GM18861 (cell line): ENCODE measurements at regions not wholly inside any gene's neighbourhood (a gene's known extent, or its start where the extent isn't known, plus 50 kb on each side); places are given as distances from the start of the nearest gene placed in this dataset.

Experiments used
- ATAC-seq: cut with Tn5 transposase; IDR thresholded peaks from one replicate; pipeline ENCODE4 v1.9.1; 2021; ENCODE audit not compliant: unreplicated experiment

GRCh38 chr13:44237276-44237767 is 136.3 kb upstream of the SERP2 start:
- ATAC-seq, result peak; percentile 40

GRCh38 chr13:44237881-44238421 is 135.7 kb upstream of the SERP2 start:
- no peak for ATAC-seq

- ATAC-seq, result no peak
Measured at GRCh38 chr13:44240611-44241145, 132.9 kb upstream of the SERP2 start.

GRCh38 chr13:44241638-44242037 is 132.0 kb upstream of the SERP2 start:
- no peak for ATAC-seq

GRCh38 chr13:44242766-44243165 is 130.9 kb upstream of the SERP2 start:
- ATAC-seq, result no peak

GRCh38 chr13:44243198-44243857 is 130.3 kb upstream of the SERP2 start:
- no peak for ATAC-seq

GRCh38 chr13:44244288-44244687 is 129.3 kb upstream of the SERP2 start:
- ATAC-seq, result no peak

- ATAC-seq, result no peak
Measured at GRCh38 chr13:44249431-44249836, 124.2 kb upstream of the SERP2 start.

- no peak for ATAC-seq
Measured at GRCh38 chr13:44252938-44253337, 120.7 kb upstream of the SERP2 start.

- no peak for ATAC-seq
Measured at GRCh38 chr13:44255771-44256364, 117.8 kb upstream of the SERP2 start.

GRCh38 chr13:44257796-44258195 is 115.8 kb upstream of the SERP2 start:
- ATAC-seq, result no peak

GRCh38 chr13:44259045-44260027 is 114.3 kb upstream of the SERP2 start:
- ATAC-seq, result peak; percentile 79

GRCh38 chr13:44260336-44260735 is 113.3 kb upstream of the SERP2 start:
- ATAC-seq, result no peak

GRCh38 chr13:44263751-44264620 is 109.6 kb upstream of the SERP2 start:
- ATAC-seq, result no peak

- no peak for ATAC-seq
Measured at GRCh38 chr13:44266305-44266704, 107.3 kb upstream of the SERP2 start.

GRCh38 chr13:44266772-44267171 is 106.9 kb upstream of the SERP2 start:
- no peak for ATAC-seq

- ATAC-seq, result no peak
Measured at GRCh38 chr13:44267203-44267602, 106.4 kb upstream of the SERP2 start.

- no peak for ATAC-seq
Measured at GRCh38 chr13:44267980-44268379, 105.6 kb upstream of the SERP2 start.

GRCh38 chr13:44268980-44269379 is 104.6 kb upstream of the SERP2 start:
- no peak for ATAC-seq

GRCh38 chr13:44270150-44270549 is 103.5 kb upstream of the SERP2 start:
- ATAC-seq, result no peak
